Progenitor cell of endocrine pancreas (in vitro differentiated cells): ENCODE measurements at regions not wholly inside any gene's neighbourhood (a gene's known extent, or its start where the extent isn't known, plus 50 kb on each side); places are given as distances from the start of the nearest gene placed in this dataset.
"Not testable (repeated sequence)": the region's sequence is repeated elsewhere in the genome, so short reads cannot be mapped to it uniquely, and the experiment has no call there.

ENCODE experiments used
- DNase-seq: peaks from one replicate; pipeline ENCODE4 v3.0.0; 2021; ENCODE audit warnings: low spot score; ENCODE audit not compliant: unreplicated experiment
- H3K27ac Mint-ChIP-seq: 2 replicates; pipeline ENCODE4 v1.8.0; 2021; ENCODE audit warnings: mild to moderate bottlenecking, moderate library complexity, mixed read lengths
- H3K27me3 Mint-ChIP-seq: 2 replicates; pipeline ENCODE4 v1.8.0; 2021; ENCODE audit warnings: mixed read lengths
- H3K36me3 Mint-ChIP-seq: 2 replicates; pipeline ENCODE4 v1.8.0; 2022; ENCODE audit warnings: mixed read lengths; ENCODE audit not compliant: insufficient read depth
- H3K4me1 Mint-ChIP-seq: 2 replicates; pipeline ENCODE4 v1.8.0; 2021; ENCODE audit warnings: low read depth, mixed read lengths
- H3K4me3 Mint-ChIP-seq: 2 replicates; pipeline ENCODE4 v1.8.0; 2021; ENCODE audit warnings: low read depth, mild to moderate bottlenecking, moderate library complexity, mixed read lengths
- H3K9me3 Mint-ChIP-seq: 2 replicates; pipeline ENCODE4 v1.8.0; 2021; ENCODE audit warnings: low read depth, mixed read lengths
- TF ChIP-seq, protein P1 (sequence below): fragments of 200-600 bp; sonication (generic); IDR thresholded peaks from one replicate; pipeline ENCODE4 v1.5.0; 2021; ENCODE audit warnings: antibody characterized with exemption, mild to moderate bottlenecking; ENCODE audit not compliant: unreplicated experiment

DNA sequence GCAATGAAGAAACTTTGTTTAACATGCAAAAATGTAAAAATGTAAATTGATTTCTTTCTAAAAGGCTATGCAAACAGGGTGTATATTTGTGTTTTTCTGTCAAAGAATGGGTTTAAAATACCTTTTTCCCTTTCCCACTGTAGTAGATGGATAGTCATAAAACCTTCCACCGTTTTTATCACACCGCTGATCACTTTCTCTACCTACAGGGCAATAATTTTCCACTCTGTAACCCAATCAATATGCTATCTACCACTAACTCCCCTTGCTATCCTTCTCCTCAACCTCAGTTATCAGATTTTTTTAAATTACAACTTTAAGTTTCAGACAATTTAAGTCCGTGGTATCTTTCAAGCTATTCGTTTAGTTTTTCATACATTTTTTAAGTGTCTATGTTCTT is 91.4 kb upstream of the ARID1B start:
- peak overlapping the region; percentile 89 for H3K4me3 Mint-ChIP-seq
- H3K4me1 Mint-ChIP-seq: peaks cover 15% of the 10 kb centered on the region
- H3K27ac Mint-ChIP-seq: peak overlapping the region; percentile 98
- no peak for DNase-seq
- peaks cover 5% of the 10 kb centered on the region for H3K27me3 Mint-ChIP-seq
- TF ChIP-seq, protein P1, sequence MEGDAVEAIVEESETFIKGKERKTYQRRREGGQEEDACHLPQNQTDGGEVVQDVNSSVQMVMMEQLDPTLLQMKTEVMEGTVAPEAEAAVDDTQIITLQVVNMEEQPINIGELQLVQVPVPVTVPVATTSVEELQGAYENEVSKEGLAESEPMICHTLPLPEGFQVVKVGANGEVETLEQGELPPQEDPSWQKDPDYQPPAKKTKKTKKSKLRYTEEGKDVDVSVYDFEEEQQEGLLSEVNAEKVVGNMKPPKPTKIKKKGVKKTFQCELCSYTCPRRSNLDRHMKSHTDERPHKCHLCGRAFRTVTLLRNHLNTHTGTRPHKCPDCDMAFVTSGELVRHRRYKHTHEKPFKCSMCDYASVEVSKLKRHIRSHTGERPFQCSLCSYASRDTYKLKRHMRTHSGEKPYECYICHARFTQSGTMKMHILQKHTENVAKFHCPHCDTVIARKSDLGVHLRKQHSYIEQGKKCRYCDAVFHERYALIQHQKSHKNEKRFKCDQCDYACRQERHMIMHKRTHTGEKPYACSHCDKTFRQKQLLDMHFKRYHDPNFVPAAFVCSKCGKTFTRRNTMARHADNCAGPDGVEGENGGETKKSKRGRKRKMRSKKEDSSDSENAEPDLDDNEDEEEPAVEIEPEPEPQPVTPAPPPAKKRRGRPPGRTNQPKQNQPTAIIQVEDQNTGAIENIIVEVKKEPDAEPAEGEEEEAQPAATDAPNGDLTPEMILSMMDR: no peak
- H3K36me3 Mint-ChIP-seq: no peaks in the 10 kb centered on the region
- H3K9me3 Mint-ChIP-seq: no peaks in the 10 kb centered on the region

DNA sequence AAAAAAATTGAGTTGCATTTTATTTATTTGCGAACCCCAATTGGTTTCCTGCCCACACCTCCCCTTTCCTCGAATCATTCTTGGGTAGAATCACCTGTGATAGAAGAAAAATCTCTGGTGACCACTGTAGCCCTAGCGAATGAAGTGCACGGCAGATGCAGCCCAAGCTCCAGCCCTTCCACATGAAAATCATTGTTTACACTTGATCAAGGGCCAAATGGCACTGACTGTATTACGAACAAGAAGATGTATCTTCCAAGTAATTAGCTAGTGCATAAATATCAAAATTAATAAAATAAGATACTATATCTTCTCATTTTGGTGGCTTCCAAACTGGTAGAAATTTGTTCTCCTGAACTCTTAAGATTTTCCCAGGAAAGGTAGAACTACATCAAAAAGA is 93.4 kb upstream of the ARID1B start:
- Mint-ChIP-seq H3K9me3 (peaks cover 4% of the 10 kb centered on the region), H3K4me1 (peaks cover 15% of the 10 kb centered on the region), H3K27ac (no peak overlapping the region), H3K4me3 (no peak overlapping the region), H3K36me3 (no peaks in the 10 kb centered on the region), H3K27me3 (peaks cover 2% of the 10 kb centered on the region)
- TF ChIP-seq, protein P1: no peak
- DNase-seq: no peak

DNA sequence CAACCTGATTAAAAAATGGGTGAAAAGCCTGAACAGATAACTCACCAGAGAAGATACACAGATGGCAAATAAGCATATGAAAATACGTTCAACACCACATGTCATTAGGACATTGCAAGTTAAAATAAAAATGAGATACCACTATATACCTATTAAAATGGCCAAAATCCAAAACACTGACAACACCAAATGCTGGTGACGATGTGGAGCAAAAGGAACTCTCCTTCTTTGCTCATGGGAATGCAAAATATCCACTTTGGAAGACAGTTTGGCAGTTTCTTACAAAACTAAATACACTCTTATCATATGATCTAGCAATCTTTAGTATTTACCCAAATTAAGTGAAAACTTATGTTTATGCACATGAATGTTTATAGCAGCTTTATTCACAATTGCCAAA is 100.5 kb upstream of the ARID1B start:
- Mint-ChIP-seq H3K9me3 (peaks cover 37% of the 10 kb centered on the region), H3K4me3 (no peak overlapping the region), H3K27me3 (no peaks in the 10 kb centered on the region), H3K36me3 (peaks cover 2% of the 10 kb centered on the region), H3K27ac (no peak overlapping the region), H3K4me1 (no peaks in the 10 kb centered on the region)
- DNase-seq: no peak
- TF ChIP-seq, protein P1: no peak

DNA sequence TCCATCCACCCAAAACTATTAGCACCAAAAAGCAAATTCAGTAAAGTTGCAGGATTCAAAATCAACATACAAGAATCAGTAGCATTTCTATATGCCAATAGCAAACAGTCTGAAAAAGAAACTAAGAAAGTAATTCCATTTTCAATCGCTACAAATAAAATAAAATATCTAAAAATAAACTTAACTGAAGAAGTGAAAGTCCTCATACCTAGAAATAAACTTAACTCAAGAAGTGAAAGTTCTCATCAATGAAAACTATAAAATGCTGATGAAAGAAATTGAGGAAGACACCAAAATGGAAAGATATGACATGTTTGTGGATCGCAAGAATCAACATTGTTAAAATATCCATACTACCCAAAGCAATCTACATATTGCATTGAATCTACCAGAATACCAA is 103.0 kb upstream of the ARID1B start:
- Mint-ChIP-seq H3K36me3 (peaks cover 2% of the 10 kb centered on the region), H3K9me3 (peaks cover 35% of the 10 kb centered on the region), H3K4me3 (no peak overlapping the region), H3K27me3 (no peaks in the 10 kb centered on the region), H3K4me1 (no peaks in the 10 kb centered on the region), H3K27ac (no peak overlapping the region)
- TF ChIP-seq, protein P1: no peak
- DNase-seq: no peak

- H3K9me3 Mint-ChIP-seq: peaks cover 30% of the 10 kb centered on the region
- not testable (repeated sequence) for H3K4me1 Mint-ChIP-seq, H3K27ac Mint-ChIP-seq, H3K36me3 Mint-ChIP-seq, H3K27me3 Mint-ChIP-seq, DNase-seq, H3K4me3 Mint-ChIP-seq
Measured at GRCh38 chr6:156670097-156670496, 107.1 kb upstream of the ARID1B start.

GRCh38 chr6:156662025-156662445 is 115.1 kb upstream of the ARID1B start:
- Mint-ChIP-seq H3K4me1 (peaks cover 2% of the 10 kb centered on the region), H3K27ac (no peak overlapping the region), H3K36me3 (no peaks in the 10 kb centered on the region), H3K27me3 (peaks cover 3% of the 10 kb centered on the region), H3K4me3 (no peak overlapping the region), H3K9me3 (peaks cover 4% of the 10 kb centered on the region)
- peak; percentile 69 for DNase-seq
- TF ChIP-seq, protein P1: peak; percentile 95
